T-helper 2 cell treated with Interferon-gamma antibody and Interleukin-4, amounts not matched to agents 5 μg/mL and 100 μg/mL, for 36 hours (primary cell): ENCODE measurements at regions not wholly inside any gene's neighbourhood (a gene's known extent, or its start where the extent isn't known, plus 50 kb on each side); places are given as distances from the start of the nearest gene placed in this dataset.

Experiments
- DNase-seq: peaks from one replicate; pipeline ENCODE4 v3.0.0; 2021; ENCODE audit warnings: low spot score
- H3K27ac Mint-ChIP-seq: one replicate; pipeline ENCODE4 v1.8.0; 2021; ENCODE audit warnings: mild to moderate bottlenecking, mixed read lengths
- H3K27me3 Mint-ChIP-seq: one replicate; pipeline ENCODE4 v1.8.0; 2021; ENCODE audit warnings: low read depth, mixed read lengths
- H3K36me3 Mint-ChIP-seq: one replicate; pipeline ENCODE4 v1.8.0; 2021; ENCODE audit warnings: low read depth, mixed read lengths
- H3K4me1 Mint-ChIP-seq: one replicate; pipeline ENCODE4 v1.8.0; 2021; ENCODE audit warnings: low read depth, mixed read lengths
- H3K4me3 Mint-ChIP-seq: one replicate; pipeline ENCODE4 v1.8.0; 2022; ENCODE audit warnings: mild to moderate bottlenecking, moderate library complexity, mixed read lengths
- H3K9me3 Mint-ChIP-seq: one replicate; pipeline ENCODE4 v1.8.0; 2021; ENCODE audit warnings: mixed read lengths

DNA sequence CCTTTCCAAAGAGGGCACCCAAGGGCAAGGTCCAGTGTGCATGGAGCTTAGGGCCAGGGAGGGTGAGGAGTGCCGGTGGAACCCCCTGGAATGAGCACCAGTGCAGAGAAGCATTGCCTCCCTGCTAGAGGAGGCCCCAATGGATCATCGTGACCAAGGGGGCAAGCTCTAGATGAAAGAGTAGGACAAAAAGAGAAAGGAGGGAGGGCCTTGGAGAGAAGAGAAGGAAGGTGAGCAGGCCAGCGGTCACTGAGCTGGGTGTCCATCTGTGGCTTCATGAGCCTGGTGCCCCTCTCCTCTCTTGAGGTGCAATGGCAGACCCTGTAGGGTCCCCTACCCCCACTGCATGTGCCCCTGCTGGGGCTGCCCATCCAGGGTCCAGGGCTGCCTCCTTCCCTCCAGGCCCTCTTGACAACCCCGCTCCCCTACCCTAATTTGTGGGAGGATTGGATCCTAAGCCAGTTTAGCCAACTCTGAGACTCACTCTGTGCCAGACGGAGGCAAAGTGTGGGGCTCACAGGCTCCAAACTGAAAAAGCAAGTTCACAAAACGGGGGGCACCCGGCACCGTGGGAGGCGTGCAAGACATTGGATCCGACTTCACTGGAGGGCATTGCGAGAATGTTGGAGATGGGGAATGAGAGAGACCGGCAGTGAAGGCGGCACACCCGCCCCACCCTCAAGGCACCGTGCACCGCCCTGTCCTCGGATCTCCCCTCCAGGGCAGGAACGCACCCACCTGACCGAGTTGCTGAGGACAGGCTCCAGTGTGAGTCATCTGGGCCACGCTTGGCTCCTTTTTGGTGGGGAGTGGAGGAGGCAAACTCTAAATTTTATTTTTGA lies 207.5 kb downstream of the KIF26A start:
- Mint-ChIP-seq H3K4me1 (no peaks in the 10 kb centered on the region), H3K27me3 (no peaks in the 10 kb centered on the region), H3K9me3 (no peaks in the 10 kb centered on the region), H3K27ac (no peak overlapping the region), H3K4me3 (no peak overlapping the region), H3K36me3 (no peaks in the 10 kb centered on the region)
- DNase-seq, result no peak

DNA sequence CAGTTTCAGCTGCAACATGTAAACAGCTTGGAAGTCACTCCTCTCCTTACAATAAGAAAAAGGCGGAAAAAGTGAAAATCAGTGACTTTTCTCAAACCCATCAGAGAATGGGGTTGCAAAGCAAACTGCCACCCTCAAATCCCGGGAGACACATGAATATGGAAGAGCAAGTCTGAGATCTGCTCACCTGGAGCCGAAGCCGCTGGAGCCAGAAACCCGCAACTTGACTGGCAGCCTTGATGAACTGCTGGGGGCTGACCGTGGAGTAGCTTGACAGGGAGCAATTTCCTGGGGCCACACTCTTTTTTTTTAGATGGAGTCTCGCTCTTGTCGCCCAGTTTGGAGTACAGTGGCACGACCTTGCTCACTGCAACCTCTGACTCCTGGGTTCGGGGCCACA lies 208.2 kb downstream of the KIF26A start:
- Mint-ChIP-seq H3K27me3 (no peaks in the 10 kb centered on the region), H3K4me3 (no peak overlapping the region), H3K4me1 (no peaks in the 10 kb centered on the region), H3K27ac (no peak overlapping the region), H3K9me3 (no peaks in the 10 kb centered on the region), H3K36me3 (no peaks in the 10 kb centered on the region)
- no peak for DNase-seq

DNA sequence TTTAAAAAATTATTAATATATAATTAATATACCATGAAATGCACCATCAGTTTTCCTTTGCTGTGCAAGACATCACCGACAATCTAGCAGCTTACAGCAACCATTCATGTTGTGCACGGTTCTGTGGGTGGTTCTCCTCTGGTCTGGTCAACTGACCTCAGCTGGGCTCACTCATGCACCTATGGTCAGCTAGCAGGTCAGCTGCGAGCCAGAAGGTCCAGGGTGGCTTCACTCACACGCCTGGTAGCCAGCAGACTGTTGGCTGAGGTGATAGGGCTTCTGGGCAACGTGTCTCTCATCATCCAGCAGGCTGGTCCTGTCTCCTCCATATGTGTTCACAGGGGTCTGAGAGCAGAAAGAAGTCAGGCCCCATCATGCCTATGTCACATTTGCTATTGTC lies 210.4 kb downstream of the KIF26A start:
- no peaks in the 10 kb centered on the region for H3K9me3 Mint-ChIP-seq
- no peaks in the 10 kb centered on the region for H3K4me1 Mint-ChIP-seq

DNA sequence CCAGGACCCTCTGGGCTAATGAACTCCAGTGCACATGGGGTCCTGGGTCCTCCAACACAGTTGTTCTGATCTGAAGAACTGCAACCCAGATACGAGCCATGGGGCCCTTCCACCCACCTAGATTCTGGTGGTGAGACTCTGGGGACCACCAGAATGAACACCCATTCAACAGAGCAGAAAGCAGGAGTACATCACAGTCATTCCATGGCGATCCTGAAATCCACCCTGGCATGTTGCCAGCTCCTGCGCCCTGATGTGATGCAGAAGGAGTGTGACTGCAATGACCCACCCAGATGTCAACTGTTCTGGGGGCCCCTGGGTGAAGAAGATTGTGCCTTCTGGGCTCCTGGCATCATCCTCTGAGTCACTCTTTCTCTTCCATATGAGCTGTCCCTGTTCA lies 211.6 kb downstream of the KIF26A start:
- Mint-ChIP-seq H3K36me3 (no peaks in the 10 kb centered on the region), H3K9me3 (no peaks in the 10 kb centered on the region), H3K4me1 (no peaks in the 10 kb centered on the region), H3K27me3 (no peaks in the 10 kb centered on the region), H3K4me3 (no peak overlapping the region), H3K27ac (no peak overlapping the region)
- no peak for DNase-seq

More for the DNA sequence above, 210.4 kb downstream of the KIF26A start:
- Mint-ChIP-seq H3K27ac (no peak overlapping the region), H3K27me3 (no peaks in the 10 kb centered on the region), H3K36me3 (no peaks in the 10 kb centered on the region), H3K4me3 (no peak overlapping the region)
- DNase-seq, result no peak

DNA sequence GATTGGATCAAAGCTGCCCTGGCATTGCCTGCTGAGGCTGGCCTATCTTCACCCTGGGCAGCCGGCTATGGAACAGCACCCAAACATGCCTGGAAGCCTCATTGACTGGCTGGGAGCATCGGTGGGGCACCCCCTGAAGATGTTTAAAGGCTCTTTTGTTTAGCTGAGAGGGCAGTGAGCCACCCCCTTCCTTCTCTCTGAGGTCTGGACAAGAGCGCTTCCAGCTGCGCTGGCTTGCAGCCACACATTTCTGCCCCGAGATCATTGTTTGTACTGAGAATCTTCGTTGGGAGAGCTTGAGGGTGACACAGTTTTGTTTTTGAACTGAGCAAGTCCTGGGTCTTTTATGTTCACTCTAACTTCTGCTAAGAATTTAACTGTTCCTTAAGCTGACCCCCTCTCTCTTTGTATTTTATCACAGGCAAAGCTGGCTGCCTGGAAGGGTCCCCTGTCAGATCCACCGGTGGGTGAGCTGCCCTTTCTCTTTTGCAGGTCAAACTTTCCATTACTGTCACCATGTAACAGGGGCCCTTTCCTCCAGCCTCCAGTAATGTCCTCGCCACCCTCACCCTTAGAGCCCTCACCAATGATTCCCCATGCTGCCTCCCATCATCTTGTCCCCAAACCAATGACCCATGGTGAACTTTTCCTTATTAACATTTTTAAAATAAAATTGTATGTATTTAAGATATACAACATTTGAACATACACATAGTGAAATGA lies 212.2 kb downstream of the KIF26A start:
- no peak for DNase-seq
- Mint-ChIP-seq H3K27me3 (no peaks in the 10 kb centered on the region), H3K27ac (no peak overlapping the region), H3K36me3 (no peaks in the 10 kb centered on the region), H3K4me3 (no peak overlapping the region), H3K4me1 (no peaks in the 10 kb centered on the region), H3K9me3 (no peaks in the 10 kb centered on the region)

DNA sequence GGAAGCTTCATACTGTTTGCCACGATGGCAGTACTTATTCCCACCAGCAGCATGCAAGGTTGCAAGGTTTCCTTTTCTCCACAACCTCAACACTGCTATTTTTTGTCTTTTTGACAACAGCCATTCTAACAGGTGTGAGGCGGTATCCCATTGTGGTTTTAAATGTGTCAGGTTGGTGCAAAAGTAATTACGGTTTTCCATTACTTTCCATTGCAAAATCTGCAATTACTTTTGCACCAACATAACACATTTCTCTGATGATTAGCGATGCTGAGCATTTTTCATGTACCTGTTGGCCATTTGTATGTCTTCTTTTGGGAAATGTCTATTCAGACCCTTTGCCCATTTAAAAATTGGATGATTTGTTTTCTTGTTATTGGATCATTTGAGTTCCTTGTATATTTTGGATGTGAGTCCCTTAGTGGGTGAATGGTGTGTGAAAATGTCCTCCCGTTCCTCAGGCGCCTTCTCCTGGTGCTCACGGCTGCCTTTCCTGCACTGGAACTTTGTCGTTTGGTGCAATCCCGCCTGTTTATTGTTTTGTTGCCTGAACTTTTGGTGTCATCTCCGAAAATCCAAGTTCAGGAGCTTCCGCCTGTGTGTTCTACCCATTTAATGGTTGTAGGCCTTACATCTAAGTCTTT lies 213.6 kb downstream of the KIF26A start:
- Mint-ChIP-seq H3K4me3 (no peak overlapping the region), H3K36me3 (no peaks in the 10 kb centered on the region), H3K27ac (no peak overlapping the region), H3K9me3 (no peaks in the 10 kb centered on the region), H3K27me3 (no peaks in the 10 kb centered on the region), H3K4me1 (no peaks in the 10 kb centered on the region)
- DNase-seq, result no peak

DNA sequence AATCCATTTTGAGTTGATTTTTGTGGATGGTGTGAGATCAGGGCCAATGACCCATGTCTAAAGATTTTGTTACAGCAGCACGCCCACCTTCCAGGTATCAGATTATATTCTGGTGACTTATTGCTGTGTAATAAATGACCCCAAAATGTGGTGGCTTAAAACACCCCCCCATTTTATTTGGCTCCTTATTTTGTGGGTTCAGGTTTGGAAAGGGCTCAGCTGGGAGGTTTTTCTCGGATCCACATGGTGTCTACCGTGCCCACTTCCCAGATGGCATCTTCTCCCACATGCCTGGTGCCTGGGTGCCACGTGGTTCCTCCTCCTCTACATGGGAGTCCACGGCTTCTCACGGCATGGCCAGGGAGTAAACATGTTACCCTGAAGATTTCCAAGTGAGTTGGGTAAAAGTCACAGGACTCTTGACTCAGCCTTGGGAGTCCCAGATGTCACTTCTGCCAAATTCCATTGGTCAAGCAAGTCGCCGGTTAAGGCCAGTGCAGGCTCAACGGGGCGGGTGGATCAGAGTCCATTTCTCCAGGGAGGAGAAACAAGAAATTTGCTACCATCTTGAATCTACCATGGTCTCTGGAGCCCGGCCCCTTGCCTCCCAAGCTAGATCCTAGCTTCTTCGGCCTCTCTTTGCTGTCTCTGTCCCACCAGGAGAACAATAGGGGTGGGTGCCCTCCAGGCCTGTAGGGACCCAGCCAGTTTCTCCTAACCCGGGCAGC lies 214.3 kb downstream of the KIF26A start:
- H3K4me1 Mint-ChIP-seq, result no peaks in the 10 kb centered on the region
- H3K27ac Mint-ChIP-seq, result no peak overlapping the region
- H3K9me3 Mint-ChIP-seq, result no peaks in the 10 kb centered on the region
- H3K27me3 Mint-ChIP-seq, result no peaks in the 10 kb centered on the region
- no peak for DNase-seq
- H3K36me3 Mint-ChIP-seq, result no peaks in the 10 kb centered on the region
- no peak overlapping the region for H3K4me3 Mint-ChIP-seq

DNA sequence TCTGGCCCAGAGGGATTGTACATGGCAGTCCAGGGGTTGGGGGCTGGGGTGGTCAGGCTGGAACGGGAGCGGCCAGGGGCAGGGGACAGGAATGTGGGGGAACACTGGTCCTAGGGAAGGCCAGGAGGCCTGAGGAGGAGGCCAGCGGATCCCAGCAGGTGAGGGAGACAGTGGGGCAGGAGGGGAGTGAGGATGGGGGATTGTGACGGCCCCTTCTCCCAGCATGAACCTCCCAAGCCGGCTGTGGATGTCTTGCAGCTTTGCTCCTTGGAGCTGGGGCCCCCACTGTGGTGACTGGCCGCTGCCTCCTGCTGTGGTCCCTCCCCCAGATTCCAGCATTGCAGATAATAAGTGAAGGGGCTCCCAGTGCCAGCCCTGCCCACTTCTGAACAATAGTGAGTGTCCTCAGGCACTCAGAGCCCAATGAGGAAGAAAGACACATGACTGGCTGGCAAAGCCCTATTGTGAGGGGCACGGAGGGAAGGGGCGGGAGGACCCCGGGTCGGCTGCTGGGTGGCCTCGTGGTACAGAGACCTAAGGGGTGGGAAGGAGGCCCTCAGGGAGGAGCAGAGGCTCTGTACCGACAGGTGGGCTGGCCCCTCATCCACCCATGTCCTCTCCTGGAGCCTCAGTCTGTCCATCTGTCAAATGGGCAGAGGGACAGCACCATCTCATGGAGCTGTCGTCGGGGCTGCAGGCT lies 215.0 kb downstream of the KIF26A start:
- no peak for DNase-seq
- no peaks in the 10 kb centered on the region for H3K9me3 Mint-ChIP-seq
- no peaks in the 10 kb centered on the region for H3K27me3 Mint-ChIP-seq
- H3K27ac Mint-ChIP-seq, result no peak overlapping the region
- no peaks in the 10 kb centered on the region for H3K4me1 Mint-ChIP-seq
- no peak overlapping the region for H3K4me3 Mint-ChIP-seq
- no peaks in the 10 kb centered on the region for H3K36me3 Mint-ChIP-seq

DNA sequence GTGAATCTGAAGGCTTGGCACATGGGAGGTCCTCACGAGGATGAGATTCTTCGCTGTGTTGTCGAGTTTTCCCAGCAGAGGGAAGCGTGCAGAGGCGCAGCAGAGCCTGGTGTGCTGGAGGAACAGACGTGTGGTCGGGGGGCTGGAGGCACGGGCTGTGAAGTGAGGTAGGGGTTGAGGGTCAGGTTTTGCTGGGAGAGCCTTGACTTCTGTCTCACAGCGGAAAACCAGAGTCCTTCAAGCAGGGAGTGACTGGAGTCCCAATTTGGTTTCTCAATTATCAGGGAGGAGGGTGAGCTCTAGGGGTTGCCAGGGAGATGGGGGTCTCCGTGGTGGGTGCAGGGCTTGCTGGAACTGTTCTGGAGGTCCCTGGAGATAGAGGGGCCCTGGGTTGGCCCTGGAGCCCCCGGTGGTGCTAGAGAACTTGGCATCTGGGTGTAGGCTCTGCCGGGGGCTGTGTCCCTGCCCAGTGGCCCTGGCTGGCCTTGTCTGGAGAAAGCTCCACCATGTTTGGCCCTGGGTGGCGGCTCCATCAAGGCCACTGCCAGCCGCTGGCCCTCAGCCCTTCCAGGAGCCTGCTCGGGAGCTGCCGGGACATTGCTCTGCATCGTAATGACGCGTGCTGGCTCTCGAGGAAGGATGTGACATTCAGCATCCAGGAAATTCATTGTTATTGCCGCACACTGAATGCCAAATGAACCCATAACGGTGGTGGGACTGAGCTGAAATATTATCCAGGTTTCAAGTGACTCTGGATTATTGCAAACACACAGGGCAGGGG lies 215.7 kb downstream of the KIF26A start:
- Mint-ChIP-seq H3K4me3 (no peak overlapping the region), H3K4me1 (no peaks in the 10 kb centered on the region), H3K36me3 (no peaks in the 10 kb centered on the region), H3K27ac (no peak overlapping the region), H3K27me3 (no peaks in the 10 kb centered on the region), H3K9me3 (no peaks in the 10 kb centered on the region)
- no peak for DNase-seq

DNA sequence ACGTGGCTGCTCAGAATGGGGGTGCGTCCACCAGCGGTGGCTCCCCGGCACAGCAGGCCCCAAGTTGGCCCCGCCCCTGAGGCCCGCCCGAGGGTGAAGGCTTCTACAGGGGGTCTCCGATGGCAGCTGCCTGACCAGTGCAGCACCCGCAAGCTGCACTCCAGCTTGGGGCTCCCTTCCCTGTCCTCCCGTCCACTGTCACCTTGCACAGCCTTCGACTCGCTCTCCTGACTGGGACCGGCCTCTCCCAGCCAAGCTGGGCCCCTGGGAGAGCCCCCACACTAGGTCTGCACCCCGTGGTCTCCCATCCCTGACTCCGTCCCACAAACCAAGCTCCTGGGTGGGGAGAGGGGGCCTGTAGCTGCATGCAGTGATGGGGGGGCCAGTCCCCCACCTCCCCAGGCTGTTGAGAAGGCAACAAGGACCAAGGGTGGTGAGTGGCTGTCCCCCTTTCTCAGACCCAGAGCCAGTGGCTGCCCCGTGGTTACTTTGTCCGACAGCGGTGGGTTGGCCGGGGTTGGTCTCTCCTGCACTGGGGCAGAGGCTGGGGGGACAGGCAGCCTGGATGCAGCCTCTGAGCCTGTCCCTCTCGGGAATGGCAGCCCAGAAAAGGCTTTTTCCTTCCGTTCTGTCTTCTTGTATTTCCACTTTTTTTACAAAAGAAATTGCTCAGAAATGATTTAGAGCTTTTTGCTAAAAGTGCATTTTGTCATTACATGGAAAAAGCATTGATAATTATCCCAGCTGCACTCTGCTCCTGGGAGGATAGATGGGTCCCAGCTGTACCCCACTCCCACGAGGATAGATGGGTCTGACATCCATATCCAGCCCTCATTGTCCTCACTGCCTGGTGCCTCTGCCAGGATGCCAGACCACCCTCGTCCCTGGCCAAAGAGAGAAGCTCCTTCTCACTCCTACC lies 217.0 kb downstream of the KIF26A start:
- H3K4me3 Mint-ChIP-seq, result no peak overlapping the region
- H3K27ac Mint-ChIP-seq, result no peak overlapping the region
- H3K27me3 Mint-ChIP-seq, result no peaks in the 10 kb centered on the region
- no peak for DNase-seq
- H3K36me3 Mint-ChIP-seq, result no peaks in the 10 kb centered on the region
- H3K4me1 Mint-ChIP-seq, result no peaks in the 10 kb centered on the region
- H3K9me3 Mint-ChIP-seq, result no peaks in the 10 kb centered on the region

DNA sequence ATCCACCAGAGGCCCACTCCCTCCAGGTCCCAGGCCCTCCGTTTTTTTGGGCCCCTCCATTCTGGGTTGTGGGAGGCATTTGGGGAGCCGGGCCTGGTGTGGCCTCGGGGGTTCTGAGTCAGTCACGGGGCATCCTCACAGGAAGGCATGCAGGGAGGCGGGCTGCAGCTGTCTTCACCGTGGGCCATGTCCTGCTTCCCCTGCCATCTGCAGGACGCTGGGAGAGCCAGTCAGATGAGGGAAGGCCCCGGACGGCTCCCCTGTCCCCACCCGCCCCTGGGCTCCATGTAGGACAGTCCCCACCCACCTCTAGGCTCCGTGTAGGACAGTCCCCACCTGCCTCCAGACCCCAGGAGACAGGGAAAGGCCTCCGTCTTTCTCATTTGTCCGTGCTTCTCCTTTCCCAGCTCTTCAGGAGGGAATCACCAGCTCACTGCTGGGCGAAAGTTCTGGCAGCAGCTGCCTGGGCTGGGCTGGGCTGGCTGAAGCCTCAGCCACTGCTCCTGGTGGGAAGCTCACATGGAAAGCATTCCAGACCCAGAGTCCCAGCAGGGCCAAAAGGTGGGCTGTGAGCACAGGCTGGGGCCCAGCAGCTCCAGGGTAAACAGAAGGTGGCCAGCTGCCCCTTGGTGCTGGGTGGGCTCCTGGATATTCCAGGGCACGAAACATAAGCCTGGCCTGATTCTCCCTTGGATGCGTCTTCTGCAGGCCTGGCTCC lies 217.8 kb downstream of the KIF26A start:
- no peaks in the 10 kb centered on the region for H3K36me3 Mint-ChIP-seq
- no peak overlapping the region for H3K27ac Mint-ChIP-seq
- H3K9me3 Mint-ChIP-seq, result no peaks in the 10 kb centered on the region
- no peak for DNase-seq
- H3K4me3 Mint-ChIP-seq, result no peak overlapping the region
- H3K4me1 Mint-ChIP-seq, result no peaks in the 10 kb centered on the region
- no peaks in the 10 kb centered on the region for H3K27me3 Mint-ChIP-seq
